H1 (cell line): ENCODE measurements at regions not wholly inside any gene's neighbourhood (a gene's known extent, or its start where the extent isn't known, plus 50 kb on each side); places are given as distances from the start of the nearest gene placed in this dataset.

ENCODE experiments used
- CHD7 ChIP-seq: fragments of 300-600 bp; sonication (generic); IDR thresholded peaks from 2 replicates; pipeline ENCODE4 v1.7.1; 2012; ENCODE audit warnings: low read length, moderate library complexity, mild to moderate bottlenecking, inconsistent platforms; ENCODE audit not compliant: insufficient replicate concordance

GRCh38 chr2:145260674-145261073 is 740.8 kb upstream of the ZEB2 start (continued):
- no peak for TF ChIP-seq CHD7
